ENCODE measurements at regions not wholly inside any gene's neighbourhood (a gene's known extent, or its start where the extent isn't known, plus 50 kb on each side); places are given as distances from the start of the nearest gene placed in this dataset.
"Not testable (repeated sequence)": the region's sequence is repeated elsewhere in the genome, so short reads cannot be mapped to it uniquely, and the experiment has no call there.

- no peak overlapping the region for H3K27ac ChIP-seq (ENCODE audit: low read depth in 2 of 2, low read length in 1 of 2)
- 47 to 54% methylated on average over 1 of the region's 1 CpG for WGBS, 2 donors
- no peaks in the 10 kb centered on the region for H3K27me3 ChIP-seq (ENCODE audit: control insufficient read depth in 1 of 2, insufficient read depth in 2 of 2, low read length in 2 of 2)
These were observed 422.1 kb upstream of the PIK3R1 start for GRCh38 chr5:67793418-67793817.

DNA sequence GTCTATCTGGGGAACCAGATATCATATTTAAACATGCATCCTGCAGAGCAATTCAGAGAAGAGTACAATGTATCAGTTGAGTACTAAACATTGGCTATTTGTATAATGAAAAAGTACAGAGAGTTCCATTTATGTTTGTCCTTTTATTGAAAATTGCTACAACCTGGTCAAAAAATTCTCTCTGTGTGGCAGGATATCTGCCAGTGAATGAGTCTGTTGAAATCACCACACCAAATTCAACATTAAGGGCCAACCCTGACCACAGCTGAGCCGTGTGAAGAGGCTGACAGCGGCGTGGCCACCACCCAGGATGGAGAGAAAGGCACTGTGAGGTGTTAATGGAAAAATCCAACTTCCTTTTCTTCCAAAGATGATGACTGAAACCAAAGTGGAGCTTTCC, 422.7 kb upstream of the PIK3R1 start:
- no peak overlapping the region for H3K4me3 ChIP-seq (ENCODE audit: low read depth in 1 of 2, low read length in 2 of 2)
- no peaks in the 10 kb centered on the region for H3K36me3 ChIP-seq (ENCODE audit: control insufficient read depth in 2 of 2, insufficient read depth in 2 of 2, low read length in 1 of 2)
- no peaks in the 10 kb centered on the region for H3K27me3 ChIP-seq (ENCODE audit: control insufficient read depth in 1 of 2, insufficient read depth in 2 of 2, low read length in 2 of 2)
- H3K27ac ChIP-seq (ENCODE audit: low read depth in 2 of 2, low read length in 1 of 2): no peak overlapping the region
- H3K9me3 ChIP-seq (ENCODE audit: control insufficient read depth in 2 of 2, insufficient read depth in 1 of 2, low read depth in 1 of 2, low read length in 1 of 2): no peaks in the 10 kb centered on the region
- WGBS, 2 donors: 69 to 77% methylated on average over 3 of the region's 3 CpGs
- H3K4me1 ChIP-seq (ENCODE audit: control insufficient read depth in 2 of 2, insufficient read depth in 2 of 2, low read length in 1 of 2): no peaks in the 10 kb centered on the region

More at GRCh38 chr5:67793418-67793817, 422.1 kb upstream of the PIK3R1 start:
- no peaks in the 10 kb centered on the region for H3K36me3 ChIP-seq (ENCODE audit: control insufficient read depth in 2 of 2, insufficient read depth in 2 of 2, low read length in 1 of 2)
- H3K9me3 ChIP-seq (ENCODE audit: control insufficient read depth in 2 of 2, insufficient read depth in 1 of 2, low read depth in 1 of 2, low read length in 1 of 2): no peaks in the 10 kb centered on the region
- H3K4me3 ChIP-seq (ENCODE audit: low read depth in 1 of 2, low read length in 2 of 2): no peak overlapping the region
- H3K4me1 ChIP-seq (ENCODE audit: control insufficient read depth in 2 of 2, insufficient read depth in 2 of 2, low read length in 1 of 2): no peaks in the 10 kb centered on the region

GRCh38 chr5:67790390-67790789, 425.2 kb upstream of the PIK3R1 start:
- Histone ChIP-seq H3K27me3 (ENCODE audit: control insufficient read depth in 1 of 2, insufficient read depth in 2 of 2, low read length in 2 of 2) (no peaks in the 10 kb centered on the region), H3K4me3 (ENCODE audit: low read depth in 1 of 2, low read length in 2 of 2) (no peak overlapping the region), H3K27ac (ENCODE audit: low read depth in 2 of 2, low read length in 1 of 2) (no peak overlapping the region), H3K4me1 (ENCODE audit: control insufficient read depth in 2 of 2, insufficient read depth in 2 of 2, low read length in 1 of 2) (no peaks in the 10 kb centered on the region), H3K36me3 (ENCODE audit: control insufficient read depth in 2 of 2, insufficient read depth in 2 of 2, low read length in 1 of 2) (no peaks in the 10 kb centered on the region), H3K9me3 (ENCODE audit: control insufficient read depth in 2 of 2, insufficient read depth in 1 of 2, low read depth in 1 of 2, low read length in 1 of 2) (no peaks in the 10 kb centered on the region)
- 91% methylated on average over 4 of the region's 4 CpGs for WGBS, 2 donors

GRCh38 chr5:67779893-67780623, 435.5 kb upstream of the PIK3R1 start:
- H3K36me3 ChIP-seq (ENCODE audit: control insufficient read depth in 2 of 2, insufficient read depth in 2 of 2, low read length in 1 of 2); H3K27me3 ChIP-seq (ENCODE audit: control insufficient read depth in 1 of 2, insufficient read depth in 2 of 2, low read length in 2 of 2); H3K4me1 ChIP-seq (ENCODE audit: control insufficient read depth in 2 of 2, insufficient read depth in 2 of 2, low read length in 1 of 2); H3K9me3 ChIP-seq (ENCODE audit: control insufficient read depth in 2 of 2, insufficient read depth in 1 of 2, low read depth in 1 of 2, low read length in 1 of 2); H3K27ac ChIP-seq (ENCODE audit: low read depth in 2 of 2, low read length in 1 of 2); H3K4me3 ChIP-seq (ENCODE audit: low read depth in 1 of 2, low read length in 2 of 2): not testable (repeated sequence)
- 75 to 81% methylated on average over 18 to 19 of the region's 19 CpGs for WGBS, 2 donors

GRCh38 chr5:67774786-67775185, 440.8 kb upstream of the PIK3R1 start:
- Histone ChIP-seq H3K9me3 (ENCODE audit: control insufficient read depth in 2 of 2, insufficient read depth in 1 of 2, low read depth in 1 of 2, low read length in 1 of 2) (no peaks in the 10 kb centered on the region), H3K27ac (ENCODE audit: low read depth in 2 of 2, low read length in 1 of 2) (no peak overlapping the region), H3K36me3 (ENCODE audit: control insufficient read depth in 2 of 2, insufficient read depth in 2 of 2, low read length in 1 of 2) (no peaks in the 10 kb centered on the region), H3K27me3 (ENCODE audit: control insufficient read depth in 1 of 2, insufficient read depth in 2 of 2, low read length in 2 of 2) (no peaks in the 10 kb centered on the region), H3K4me1 (ENCODE audit: control insufficient read depth in 2 of 2, insufficient read depth in 2 of 2, low read length in 1 of 2) (peaks cover 0 to 3% of the 10 kb centered on the region in 2 donors), H3K4me3 (ENCODE audit: low read depth in 1 of 2, low read length in 2 of 2) (no peak overlapping the region)
- WGBS, 2 donors: 90 to 94% methylated on average over 2 of the region's 2 CpGs

GRCh38 chr5:67774267-67774552, 441.3 kb upstream of the PIK3R1 start:
- WGBS, 2 donors: 47 to 48% methylated on average over 2 of the region's 2 CpGs

DNA sequence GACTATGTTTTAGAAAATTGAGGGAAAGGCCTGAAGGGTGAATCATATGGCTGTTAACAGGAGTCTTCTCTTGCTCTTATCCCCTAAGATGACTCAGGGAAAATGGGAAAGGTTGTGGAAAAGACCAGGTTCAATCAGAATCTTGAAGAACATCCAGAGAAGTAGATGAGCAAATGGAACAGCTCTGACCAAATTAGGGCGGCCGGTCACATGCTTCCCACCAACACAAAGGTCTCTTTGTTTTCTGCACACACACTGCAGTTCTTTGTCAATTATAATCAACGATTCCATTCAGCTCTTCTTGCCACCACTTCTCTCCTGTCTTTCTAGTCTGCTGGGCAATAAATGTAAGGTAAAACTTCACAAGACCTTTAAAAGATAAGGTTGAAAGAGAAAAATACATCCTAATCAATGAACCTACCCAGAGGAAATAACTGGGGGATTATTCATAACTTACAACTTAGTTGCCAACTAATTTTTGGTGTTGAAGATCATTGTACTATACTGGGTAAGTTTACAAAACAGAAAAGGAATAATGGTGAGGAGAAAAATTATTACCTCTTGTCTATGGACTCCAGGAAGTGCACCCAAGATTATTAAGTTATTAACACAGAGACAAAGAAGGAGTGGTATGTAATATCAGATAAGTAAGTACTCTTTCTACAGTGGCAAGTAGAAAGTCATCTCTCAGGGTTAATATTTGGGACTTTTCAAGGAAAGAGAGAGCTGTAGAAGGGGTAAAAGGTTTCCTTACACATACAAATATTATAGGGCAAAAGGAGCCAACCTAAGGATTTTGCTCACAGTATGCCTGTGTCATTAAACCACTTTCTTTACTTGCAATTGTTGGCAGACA, 441.9 kb upstream of the PIK3R1 start:
- no peaks in the 10 kb centered on the region for H3K27me3 ChIP-seq (ENCODE audit: control insufficient read depth in 1 of 2, insufficient read depth in 2 of 2, low read length in 2 of 2)
- H3K36me3 ChIP-seq (ENCODE audit: control insufficient read depth in 2 of 2, insufficient read depth in 2 of 2, low read length in 1 of 2): no peaks in the 10 kb centered on the region
- H3K9me3 ChIP-seq (ENCODE audit: control insufficient read depth in 2 of 2, insufficient read depth in 1 of 2, low read depth in 1 of 2, low read length in 1 of 2): no peaks in the 10 kb centered on the region
- WGBS, 2 donors: 62 to 93% methylated on average over 3 of the region's 3 CpGs
- no peak overlapping the region for H3K4me3 ChIP-seq (ENCODE audit: low read depth in 1 of 2, low read length in 2 of 2)
- H3K4me1 ChIP-seq (ENCODE audit: control insufficient read depth in 2 of 2, insufficient read depth in 2 of 2, low read length in 1 of 2): peaks cover 0 to 3% of the 10 kb centered on the region in 2 donors
- no peak overlapping the region for H3K27ac ChIP-seq (ENCODE audit: low read depth in 2 of 2, low read length in 1 of 2)

More at GRCh38 chr5:67774267-67774552, 441.3 kb upstream of the PIK3R1 start:
- Histone ChIP-seq H3K4me1 (ENCODE audit: control insufficient read depth in 2 of 2, insufficient read depth in 2 of 2, low read length in 1 of 2) (peaks cover 0 to 3% of the 10 kb centered on the region in 2 donors), H3K4me3 (ENCODE audit: low read depth in 1 of 2, low read length in 2 of 2) (no peak overlapping the region), H3K27ac (ENCODE audit: low read depth in 2 of 2, low read length in 1 of 2) (no peak overlapping the region), H3K36me3 (ENCODE audit: control insufficient read depth in 2 of 2, insufficient read depth in 2 of 2, low read length in 1 of 2) (no peaks in the 10 kb centered on the region), H3K9me3 (ENCODE audit: control insufficient read depth in 2 of 2, insufficient read depth in 1 of 2, low read depth in 1 of 2, low read length in 1 of 2) (no peaks in the 10 kb centered on the region), H3K27me3 (ENCODE audit: control insufficient read depth in 1 of 2, insufficient read depth in 2 of 2, low read length in 2 of 2) (no peaks in the 10 kb centered on the region)

DNA sequence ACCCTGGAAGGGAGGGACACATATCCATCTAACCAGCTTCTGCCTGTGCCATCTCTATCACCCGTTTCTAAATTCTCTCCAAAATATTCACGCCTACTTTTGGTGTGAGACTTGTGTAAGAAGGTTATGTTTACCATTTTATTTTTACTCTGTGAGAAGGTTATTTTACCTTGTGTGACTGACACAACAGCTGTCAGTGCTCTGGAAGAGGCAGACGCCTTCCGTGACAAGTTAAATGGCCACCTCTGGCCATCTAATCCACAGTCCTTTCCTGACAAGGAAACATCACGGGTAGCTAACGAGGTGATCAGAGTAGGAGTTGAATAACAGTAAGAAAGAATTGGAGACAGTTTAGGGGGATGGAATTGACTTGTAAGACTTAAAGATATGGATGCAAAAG, 443.8 kb upstream of the PIK3R1 start:
- no peaks in the 10 kb centered on the region for H3K27me3 ChIP-seq (ENCODE audit: control insufficient read depth in 1 of 2, insufficient read depth in 2 of 2, low read length in 2 of 2)
- H3K36me3 ChIP-seq (ENCODE audit: control insufficient read depth in 2 of 2, insufficient read depth in 2 of 2, low read length in 1 of 2): no peaks in the 10 kb centered on the region
- WGBS, 2 donors: 90 to 93% methylated on average over 6 of the region's 6 CpGs
- H3K4me1 ChIP-seq (ENCODE audit: control insufficient read depth in 2 of 2, insufficient read depth in 2 of 2, low read length in 1 of 2): peaks cover 0 to 3% of the 10 kb centered on the region in 2 donors
- no peak overlapping the region for H3K27ac ChIP-seq (ENCODE audit: low read depth in 2 of 2, low read length in 1 of 2)
- H3K9me3 ChIP-seq (ENCODE audit: control insufficient read depth in 2 of 2, insufficient read depth in 1 of 2, low read depth in 1 of 2, low read length in 1 of 2): no peaks in the 10 kb centered on the region
- no peak overlapping the region for H3K4me3 ChIP-seq (ENCODE audit: low read depth in 1 of 2, low read length in 2 of 2)

GRCh38 chr5:67771221-67771620, 444.3 kb upstream of the PIK3R1 start:
- no peaks in the 10 kb centered on the region for H3K9me3 ChIP-seq (ENCODE audit: control insufficient read depth in 2 of 2, insufficient read depth in 1 of 2, low read depth in 1 of 2, low read length in 1 of 2)
- 36 to 56% methylated on average over 2 of the region's 2 CpGs for WGBS, 2 donors
- no peak overlapping the region for H3K4me3 ChIP-seq (ENCODE audit: low read depth in 1 of 2, low read length in 2 of 2)
- no peaks in the 10 kb centered on the region for H3K36me3 ChIP-seq (ENCODE audit: control insufficient read depth in 2 of 2, insufficient read depth in 2 of 2, low read length in 1 of 2)
- no peak overlapping the region for H3K27ac ChIP-seq (ENCODE audit: low read depth in 2 of 2, low read length in 1 of 2)
- H3K27me3 ChIP-seq (ENCODE audit: control insufficient read depth in 1 of 2, insufficient read depth in 2 of 2, low read length in 2 of 2): no peaks in the 10 kb centered on the region
- peaks cover 0 to 3% of the 10 kb centered on the region in 2 donors for H3K4me1 ChIP-seq (ENCODE audit: control insufficient read depth in 2 of 2, insufficient read depth in 2 of 2, low read length in 1 of 2)
